ENCODE measurements at regions not wholly inside any gene's neighbourhood (a gene's known extent, or its start where the extent isn't known, plus 50 kb on each side); places are given as distances from the start of the nearest gene placed in this dataset.

DNA sequence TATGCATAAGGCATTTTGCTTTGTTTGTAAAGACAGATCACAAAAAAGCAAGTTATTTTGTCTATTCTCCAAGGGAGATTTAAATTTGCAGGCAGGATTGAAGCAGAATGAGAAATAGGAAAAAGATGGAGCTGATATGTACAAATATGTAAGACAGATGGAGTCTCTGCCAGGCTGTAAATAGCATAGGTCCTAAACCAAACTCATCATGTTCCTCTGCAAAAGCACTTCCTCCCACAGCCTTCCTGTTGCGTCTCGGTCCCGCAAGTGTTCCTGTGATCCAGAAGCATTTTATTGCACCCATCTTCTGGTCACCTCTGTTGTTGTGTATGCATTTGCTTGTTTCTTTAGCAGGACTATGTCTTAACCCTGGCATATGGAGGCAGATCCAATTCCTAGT lies 95.7 kb upstream of the CLDN10 start:
- TF ChIP-seq, protein P1, sequence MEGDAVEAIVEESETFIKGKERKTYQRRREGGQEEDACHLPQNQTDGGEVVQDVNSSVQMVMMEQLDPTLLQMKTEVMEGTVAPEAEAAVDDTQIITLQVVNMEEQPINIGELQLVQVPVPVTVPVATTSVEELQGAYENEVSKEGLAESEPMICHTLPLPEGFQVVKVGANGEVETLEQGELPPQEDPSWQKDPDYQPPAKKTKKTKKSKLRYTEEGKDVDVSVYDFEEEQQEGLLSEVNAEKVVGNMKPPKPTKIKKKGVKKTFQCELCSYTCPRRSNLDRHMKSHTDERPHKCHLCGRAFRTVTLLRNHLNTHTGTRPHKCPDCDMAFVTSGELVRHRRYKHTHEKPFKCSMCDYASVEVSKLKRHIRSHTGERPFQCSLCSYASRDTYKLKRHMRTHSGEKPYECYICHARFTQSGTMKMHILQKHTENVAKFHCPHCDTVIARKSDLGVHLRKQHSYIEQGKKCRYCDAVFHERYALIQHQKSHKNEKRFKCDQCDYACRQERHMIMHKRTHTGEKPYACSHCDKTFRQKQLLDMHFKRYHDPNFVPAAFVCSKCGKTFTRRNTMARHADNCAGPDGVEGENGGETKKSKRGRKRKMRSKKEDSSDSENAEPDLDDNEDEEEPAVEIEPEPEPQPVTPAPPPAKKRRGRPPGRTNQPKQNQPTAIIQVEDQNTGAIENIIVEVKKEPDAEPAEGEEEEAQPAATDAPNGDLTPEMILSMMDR (IDR thresholded peaks at IDR 0.05): no peak
- no peak for TF ChIP-seq POLR2A (IDR thresholded peaks at IDR 0.05)
